Stimulated activated CD4-positive, alpha-beta T cell treated with anti-CD3 and anti-CD28 coated beads, TNF-alpha, amount 100 ng/mL, for 24 hours (primary cell): ENCODE measurements at regions not wholly inside any gene's neighbourhood (a gene's known extent, or its start where the extent isn't known, plus 50 kb on each side); places are given as distances from the start of the nearest gene placed in this dataset.

ENCODE experiments used
- DNase-seq, 3 experiments: peaks; one replicate each; pipeline ENCODE4 v3.0.0-alpha.2; 2020; ENCODE audit warnings: low read depth in 3 of 3

- DNase-seq = no peak
These were observed 86.5 kb downstream of the MTRR start for GRCh38 chr5:7955476-7955875.

GRCh38 chr5:7957329-7957728, 88.4 kb downstream of the MTRR start:
- DNase-seq = no peak

- DNase-seq = no peak
These were observed 91.2 kb downstream of the MTRR start for GRCh38 chr5:7960142-7960541.

- DNase-seq = no peak
These were observed 92.6 kb downstream of the MTRR start for GRCh38 chr5:7961540-7961939.

- no peak for DNase-seq
These were observed 101.9 kb downstream of the MTRR start for GRCh38 chr5:7970816-7971215.

- no peak for DNase-seq
These were observed 107.7 kb downstream of the MTRR start for GRCh38 chr5:7976411-7977190.

- DNase-seq = no peak
These were observed 109.2 kb downstream of the MTRR start for GRCh38 chr5:7978114-7978513.

GRCh38 chr5:7978991-7979390, 110.0 kb downstream of the MTRR start:
- DNase-seq = no peak

- DNase-seq = no peak
These were observed 111.9 kb downstream of the MTRR start for GRCh38 chr5:7980881-7981280.

- no peak for DNase-seq
These were observed 114.5 kb downstream of the MTRR start for GRCh38 chr5:7983433-7983832.

- DNase-seq = no peak
These were observed 122.3 kb downstream of the MTRR start for GRCh38 chr5:7991125-7991821.

GRCh38 chr5:7995688-7996294, 126.8 kb downstream of the MTRR start:
- no peak for DNase-seq

- DNase-seq = no peak
These were observed 136.5 kb downstream of the MTRR start for GRCh38 chr5:8005416-8005815.

GRCh38 chr5:8012131-8012977, 143.4 kb downstream of the MTRR start:
- DNase-seq = no peak

- no peak for DNase-seq
These were observed 145.2 kb downstream of the MTRR start for GRCh38 chr5:8013948-8014710.

GRCh38 chr5:8019719-8020218, 150.8 kb downstream of the MTRR start:
- DNase-seq = no peak

- DNase-seq = no peak
These were observed 152.0 kb downstream of the MTRR start for GRCh38 chr5:8020861-8021514.

GRCh38 chr5:8028243-8028642, 159.3 kb downstream of the MTRR start:
- DNase-seq = no peak

- no peak for DNase-seq
These were observed 164.3 kb downstream of the MTRR start for GRCh38 chr5:8033261-8033660.

GRCh38 chr5:8034852-8035251, 165.9 kb downstream of the MTRR start:
- DNase-seq = no peak

- no peak for DNase-seq
These were observed 180.0 kb downstream of the MTRR start for GRCh38 chr5:8048920-8049319.
